ENCODE measurements at regions not wholly inside any gene's neighbourhood (a gene's known extent, or its start where the extent isn't known, plus 50 kb on each side); places are given as distances from the start of the nearest gene placed in this dataset.
A peak's percentile ranks its signal among the peaks of the same experiment; 100 is the strongest.

DNA sequence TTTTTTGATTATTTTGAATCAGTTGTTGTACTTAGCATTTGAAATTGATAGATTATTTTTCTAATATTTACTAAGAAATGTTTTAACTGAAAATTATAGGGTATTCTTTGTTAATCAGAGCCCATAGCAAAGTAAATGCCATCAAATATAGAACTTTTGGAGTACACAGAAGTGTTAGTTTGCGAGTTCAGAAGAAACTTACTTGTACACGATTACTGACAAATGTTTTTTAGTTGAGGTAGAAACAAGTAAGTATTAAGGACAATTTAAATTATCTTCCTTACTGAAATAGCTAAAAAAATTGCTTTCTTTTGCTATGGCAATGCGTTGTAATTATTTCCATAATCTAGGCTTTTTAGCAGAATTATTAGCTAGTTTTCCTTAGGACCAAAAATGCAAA, 692.2 kb downstream of the USP25 start:
- 69 to 70% methylated on average over 3 of the region's 3 CpGs for WGBS, 2 donors
- Histone ChIP-seq H3K27ac (peak overlapping the region in 2 of 4 donors; percentile 83 to 90), H3K4me1 (peaks cover 0 to 56% (median 8%) of the 10 kb centered on the region in 4 donors), H3K4me3 (peak overlapping the region in 1 of 4 donors; percentile 47), H3K36me3 (no peaks in the 10 kb centered on the region), H3K9me3 (no peaks in the 10 kb centered on the region), H3K27me3 (no peaks in the 10 kb centered on the region)
- TF ChIP-seq POLR2A (IDR thresholded peaks at IDR 0.05) (no peak), EP300 (IDR thresholded peaks at IDR 0.05) (no peak)
- no peak for DNase-seq (ENCODE audit: low spot score in 2 of 2)

DNA sequence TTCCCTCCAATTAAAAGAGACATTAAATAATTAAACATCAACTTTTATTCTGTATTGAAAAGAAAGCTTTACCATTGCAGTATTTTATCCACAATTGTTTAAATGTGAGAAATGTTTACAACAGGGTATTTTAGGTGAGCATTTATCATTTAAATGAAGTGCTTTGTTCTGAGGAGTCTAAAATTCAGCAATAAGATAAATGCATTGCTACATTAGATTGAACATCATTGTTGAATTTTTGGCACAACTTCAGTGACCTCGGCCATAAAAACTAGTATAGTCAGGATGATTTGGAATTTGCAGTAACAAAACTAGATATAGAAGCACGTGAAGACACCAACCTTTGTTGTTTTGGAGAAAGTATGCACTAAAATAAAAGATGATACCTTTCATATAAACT, 692.9 kb downstream of the USP25 start:
- H3K27ac ChIP-seq: peak overlapping the region in 2 of 4 donors; percentile 83 to 90
- no peaks in the 10 kb centered on the region for H3K9me3 ChIP-seq
- no peak for DNase-seq (ENCODE audit: low spot score in 2 of 2)
- H3K36me3 ChIP-seq: no peaks in the 10 kb centered on the region
- TF ChIP-seq, protein P1, sequence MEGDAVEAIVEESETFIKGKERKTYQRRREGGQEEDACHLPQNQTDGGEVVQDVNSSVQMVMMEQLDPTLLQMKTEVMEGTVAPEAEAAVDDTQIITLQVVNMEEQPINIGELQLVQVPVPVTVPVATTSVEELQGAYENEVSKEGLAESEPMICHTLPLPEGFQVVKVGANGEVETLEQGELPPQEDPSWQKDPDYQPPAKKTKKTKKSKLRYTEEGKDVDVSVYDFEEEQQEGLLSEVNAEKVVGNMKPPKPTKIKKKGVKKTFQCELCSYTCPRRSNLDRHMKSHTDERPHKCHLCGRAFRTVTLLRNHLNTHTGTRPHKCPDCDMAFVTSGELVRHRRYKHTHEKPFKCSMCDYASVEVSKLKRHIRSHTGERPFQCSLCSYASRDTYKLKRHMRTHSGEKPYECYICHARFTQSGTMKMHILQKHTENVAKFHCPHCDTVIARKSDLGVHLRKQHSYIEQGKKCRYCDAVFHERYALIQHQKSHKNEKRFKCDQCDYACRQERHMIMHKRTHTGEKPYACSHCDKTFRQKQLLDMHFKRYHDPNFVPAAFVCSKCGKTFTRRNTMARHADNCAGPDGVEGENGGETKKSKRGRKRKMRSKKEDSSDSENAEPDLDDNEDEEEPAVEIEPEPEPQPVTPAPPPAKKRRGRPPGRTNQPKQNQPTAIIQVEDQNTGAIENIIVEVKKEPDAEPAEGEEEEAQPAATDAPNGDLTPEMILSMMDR (IDR thresholded peaks at IDR 0.05): no peak
- H3K27me3 ChIP-seq: no peaks in the 10 kb centered on the region
- 34 to 38% methylated on average over 2 of the region's 2 CpGs for WGBS, 2 donors
- H3K4me1 ChIP-seq: peaks cover 0 to 55% (median 7%) of the 10 kb centered on the region in 4 donors
- H3K4me3 ChIP-seq: peak overlapping the region in 1 of 4 donors; percentile 47

DNA sequence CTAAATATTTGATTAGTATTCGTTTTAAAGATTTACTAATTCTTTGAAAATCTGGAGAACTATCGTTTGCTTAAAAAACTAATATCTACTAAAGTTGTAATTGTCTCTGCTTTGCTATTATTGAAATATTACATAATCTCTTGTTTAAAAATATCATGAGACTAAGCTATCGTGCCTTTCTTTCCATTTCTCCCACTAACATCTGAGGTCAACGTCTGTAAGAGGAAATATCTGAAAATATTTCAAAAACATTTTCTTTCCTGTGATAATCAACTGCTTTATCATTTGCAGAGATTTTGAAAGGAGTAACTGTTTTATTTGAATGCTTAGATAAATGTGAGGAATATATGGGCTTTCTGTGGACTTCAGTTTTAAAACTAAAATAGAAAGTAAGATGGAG, 694.1 kb downstream of the USP25 start:
- peak overlapping the region in 2 of 4 donors; percentile 0 to 33 for H3K4me3 ChIP-seq
- WGBS, 2 donors: 20 to 31% methylated on average over 4 of the region's 4 CpGs

DNA sequence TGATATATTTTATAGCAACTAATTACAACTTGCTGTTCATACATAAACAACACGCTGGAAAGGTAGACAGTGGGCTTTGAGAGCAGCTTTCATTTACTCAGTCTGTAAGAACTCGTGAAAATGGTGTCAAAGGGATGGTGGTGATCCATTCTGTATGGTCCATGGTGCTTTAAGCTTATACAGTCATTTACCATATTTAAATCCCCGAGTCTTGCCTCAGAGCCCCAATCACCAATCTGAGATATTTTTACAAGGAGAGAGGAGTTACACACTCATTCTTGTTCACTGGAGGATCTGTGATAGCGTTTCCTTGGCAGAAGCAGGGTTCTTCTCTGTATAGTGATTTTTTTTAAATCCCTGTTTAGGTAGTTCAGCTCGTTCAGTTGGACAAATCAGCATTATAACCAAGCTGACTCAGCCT, 694.6 kb downstream of the USP25 start:
- DNase-seq (ENCODE audit: low spot score in 2 of 2): no peak
- Histone ChIP-seq H3K4me3 (peak overlapping the region in 3 of 4 donors; percentile 0 to 33 (median 1)), H3K27me3 (no peaks in the 10 kb centered on the region), H3K9me3 (no peaks in the 10 kb centered on the region), H3K27ac (peak overlapping the region in 3 of 4 donors; percentile 4 to 83 (median 74)), H3K4me1 (peaks cover 0 to 47% (median 9%) of the 10 kb centered on the region in 4 donors), H3K36me3 (no peaks in the 10 kb centered on the region)
- peak in 1 of 2 donors; percentile 8 for TF ChIP-seq EP300 (IDR thresholded peaks at IDR 0.05)
- TF ChIP-seq, protein P1 (IDR thresholded peaks at IDR 0.05): no peak
- TF ChIP-seq POLR2A (IDR thresholded peaks at IDR 0.05): no peak
- WGBS, 2 donors: 39 to 47% methylated on average over 5 of the region's 5 CpGs

More for the DNA sequence above, 694.1 kb downstream of the USP25 start:
- H3K36me3 ChIP-seq: no peaks in the 10 kb centered on the region
- TF ChIP-seq POLR2A (IDR thresholded peaks at IDR 0.05): no peak
- TF ChIP-seq, protein P1 (IDR thresholded peaks at IDR 0.05): no peak
- no peak for TF ChIP-seq EP300 (IDR thresholded peaks at IDR 0.05)
- peaks cover 0 to 50% (median 9%) of the 10 kb centered on the region in 4 donors for H3K4me1 ChIP-seq
- no peaks in the 10 kb centered on the region for H3K9me3 ChIP-seq
- peak overlapping the region in 3 of 4 donors; percentile 4 to 83 (median 74) for H3K27ac ChIP-seq
- no peak for DNase-seq (ENCODE audit: low spot score in 2 of 2)
- H3K27me3 ChIP-seq: no peaks in the 10 kb centered on the region

DNA sequence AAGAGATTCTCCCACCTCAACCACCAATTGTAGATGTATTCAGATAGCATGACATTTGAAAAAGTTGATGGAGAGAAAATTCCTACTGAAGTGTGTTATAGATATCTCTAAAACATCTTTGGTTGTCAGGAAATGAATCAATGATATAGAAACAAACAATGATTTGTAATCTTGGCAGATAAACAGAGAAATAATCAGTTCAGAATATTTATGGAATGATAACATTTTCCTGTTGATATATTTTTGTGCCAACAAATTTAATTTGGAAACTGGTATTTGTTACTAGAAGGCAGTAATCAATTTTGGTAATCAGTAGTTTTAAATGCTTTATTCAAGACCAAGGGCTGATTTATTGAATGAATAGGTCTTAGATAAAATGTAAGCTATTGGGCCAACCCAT, 695.6 kb downstream of the USP25 start:
- no peak for DNase-seq (ENCODE audit: low spot score in 2 of 2)

More for the DNA sequence above, 695.6 kb downstream of the USP25 start:
- TF ChIP-seq, protein P1 (IDR thresholded peaks at IDR 0.05): no peak
- TF ChIP-seq POLR2A (IDR thresholded peaks at IDR 0.05): no peak
- TF ChIP-seq EP300 (IDR thresholded peaks at IDR 0.05): no peak
- Histone ChIP-seq H3K27ac (peak overlapping the region in 3 of 4 donors; percentile 4 to 83 (median 56)), H3K27me3 (no peaks in the 10 kb centered on the region), H3K36me3 (no peaks in the 10 kb centered on the region), H3K4me1 (peaks cover 0 to 47% (median 9%) of the 10 kb centered on the region in 4 donors), H3K4me3 (no peak overlapping the region), H3K9me3 (no peaks in the 10 kb centered on the region)
